Vagina (tissue), 2 donors: ENCODE measurements at regions not wholly inside any gene's neighbourhood (a gene's known extent, or its start where the extent isn't known, plus 50 kb on each side); places are given as distances from the start of the nearest gene placed in this dataset.

Experiments used
- CTCF ChIP-seq, 3 experiments: fragments of 450-650 bp in 2 of 3; fragments of 200-600 bp in 1 of 3; sonication (generic) in 1 of 3; IDR thresholded peaks; one replicate each; pipeline ENCODE4 v1.5.1; 2017 to 2019; ENCODE audit warnings: antibody characterized with exemption in 3 of 3, mild to moderate bottlenecking in 2 of 3, moderate library complexity in 2 of 3
- POLR2A ChIP-seq, 2 donors: fragments of 450-650 bp; IDR thresholded peaks; one replicate each; pipeline ENCODE4 v1.6.1; 2017; ENCODE audit warnings: antibody characterized with exemption in 2 of 2, mild to moderate bottlenecking in 2 of 2, moderate library complexity in 2 of 2

GRCh38 chr3:176214758-176215157, 982.5 kb downstream of the TBL1XR1 start:
- TF ChIP-seq POLR2A (IDR thresholded peaks at IDR 0.05) (no peak), CTCF (IDR thresholded peaks at IDR 0.05) (no peak)
